Kidney (tissue), 13 donors: ENCODE measurements at regions not wholly inside any gene's neighbourhood (a gene's known extent, or its start where the extent isn't known, plus 50 kb on each side); places are given as distances from the start of the nearest gene placed in this dataset.

Source experiments
- DNase-seq, 5 donors: peaks; one replicate each; pipeline ENCODE4 v3.0.0-alpha.2; 2013 to 2020
- FAIRE-seq: peaks from 2 replicates; lab custom pipeline; 2012; peaks lifted over from hg19 to GRCh38; lab: Jason Lieb, UNC
- H3K27ac ChIP-seq, 2 donors: one replicate each; pipeline ENCODE4 v1.7.0; 2013; ENCODE audit warnings: low read depth in 2 of 2, low read length in 2 of 2, inconsistent platforms in 1 of 2
- H3K27me3 ChIP-seq: one replicate; pipeline ENCODE4 v1.7.1; 2013; ENCODE audit warnings: low read length, inconsistent platforms; ENCODE audit not compliant: control insufficient read depth, insufficient read depth
- H3K36me3 ChIP-seq, 3 donors: one replicate each; pipeline versions ENCODE4 v1.7.0 to v1.7.1; 2013; ENCODE audit warnings: low read length in 3 of 3, control low read depth in 1 of 3, inconsistent platforms in 1 of 3; ENCODE audit not compliant: insufficient read depth in 3 of 3, control insufficient read depth in 2 of 3
- H3K4me1 ChIP-seq, 3 donors: one replicate each; pipeline versions ENCODE4 v1.7.0 to v1.7.1; 2013; ENCODE audit warnings: low read length in 3 of 3, inconsistent platforms in 1 of 3, low read depth in 1 of 3; ENCODE audit not compliant: control insufficient read depth in 2 of 3, insufficient read depth in 2 of 3
- H3K4me3 ChIP-seq, 3 donors: one replicate each; pipeline versions ENCODE4 v1.7.0 to v1.8.1; 2013; ENCODE audit warnings: low read length in 3 of 3, control low read depth in 1 of 3, inconsistent platforms in 1 of 3
- H3K9ac ChIP-seq, 3 donors: one replicate each; pipeline versions ENCODE4 v1.7.0 to v1.7.1; 2013; ENCODE audit warnings: low read length in 3 of 3, control low read depth in 1 of 3, inconsistent platforms in 1 of 3
- H3K9me3 ChIP-seq, 3 donors: one replicate each; pipeline versions ENCODE4 v1.7.0 to v1.7.1; 2013; ENCODE audit warnings: low read length in 3 of 3, control low read depth in 1 of 3, inconsistent platforms in 1 of 3; ENCODE audit not compliant: control insufficient read depth in 2 of 3, insufficient read depth in 1 of 3
- intact Hi-C: fragments of 100-400 bp; cut with DNase I; formaldehyde crosslinking; loops from one replicate; pipeline ENCODE4 v1.11.1; 2022
- TF ChIP-seq, protein P1 (sequence below): IDR thresholded peaks from 3 replicates; pipeline ENCODE4 v1.5.1; 2012; ENCODE audit warnings: mild to moderate bottlenecking, moderate library complexity, borderline replicate concordance; ENCODE audit not compliant: insufficient read depth; ENCODE audit errors: extremely low read depth
- donor health status: control.
- donor health status: control.
- donor health status: control.
- donor health status: control.
- donor health status: control.
- donor health status: DM: yes; HTN: yes; CAD: no.
- donor health status: Normal renal cell carcinoma (clear cell type).

DNA sequence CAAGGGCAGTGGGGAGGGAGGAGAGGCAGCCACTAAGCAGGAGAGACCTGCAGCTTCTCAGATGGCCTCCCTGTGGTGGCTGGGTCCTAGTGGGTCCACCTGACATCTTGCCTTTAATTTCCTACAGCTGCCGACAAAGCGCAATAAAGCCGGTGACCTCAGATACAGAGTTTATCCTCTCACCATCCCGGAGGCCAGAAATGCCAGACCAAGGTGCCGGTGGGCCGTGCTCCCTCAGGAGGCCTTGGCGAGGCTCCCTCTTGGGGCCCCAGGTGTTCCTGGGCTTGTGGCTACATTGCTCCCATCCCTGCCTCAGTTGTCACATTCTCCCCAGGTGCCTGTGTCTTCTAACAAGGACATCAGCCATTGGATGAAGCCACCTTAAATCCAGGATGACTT is 103.0 kb downstream of the ADRA2C start:
- intact Hi-C loops, result no loop called here
- Histone ChIP-seq H3K4me1 (no peaks in the 10 kb centered on the region), H3K27me3 (peaks cover 8% of the 10 kb centered on the region), H3K27ac (no peak overlapping the region), H3K9me3 (no peaks in the 10 kb centered on the region), H3K36me3 (no peaks in the 10 kb centered on the region), H3K4me3 (no peak overlapping the region), H3K9ac (no peak overlapping the region)
- peak in 1 of 5 donors; percentile 12 for DNase-seq
- FAIRE-seq, result no peak
- TF ChIP-seq, protein P1, sequence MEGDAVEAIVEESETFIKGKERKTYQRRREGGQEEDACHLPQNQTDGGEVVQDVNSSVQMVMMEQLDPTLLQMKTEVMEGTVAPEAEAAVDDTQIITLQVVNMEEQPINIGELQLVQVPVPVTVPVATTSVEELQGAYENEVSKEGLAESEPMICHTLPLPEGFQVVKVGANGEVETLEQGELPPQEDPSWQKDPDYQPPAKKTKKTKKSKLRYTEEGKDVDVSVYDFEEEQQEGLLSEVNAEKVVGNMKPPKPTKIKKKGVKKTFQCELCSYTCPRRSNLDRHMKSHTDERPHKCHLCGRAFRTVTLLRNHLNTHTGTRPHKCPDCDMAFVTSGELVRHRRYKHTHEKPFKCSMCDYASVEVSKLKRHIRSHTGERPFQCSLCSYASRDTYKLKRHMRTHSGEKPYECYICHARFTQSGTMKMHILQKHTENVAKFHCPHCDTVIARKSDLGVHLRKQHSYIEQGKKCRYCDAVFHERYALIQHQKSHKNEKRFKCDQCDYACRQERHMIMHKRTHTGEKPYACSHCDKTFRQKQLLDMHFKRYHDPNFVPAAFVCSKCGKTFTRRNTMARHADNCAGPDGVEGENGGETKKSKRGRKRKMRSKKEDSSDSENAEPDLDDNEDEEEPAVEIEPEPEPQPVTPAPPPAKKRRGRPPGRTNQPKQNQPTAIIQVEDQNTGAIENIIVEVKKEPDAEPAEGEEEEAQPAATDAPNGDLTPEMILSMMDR, result no peak

DNA sequence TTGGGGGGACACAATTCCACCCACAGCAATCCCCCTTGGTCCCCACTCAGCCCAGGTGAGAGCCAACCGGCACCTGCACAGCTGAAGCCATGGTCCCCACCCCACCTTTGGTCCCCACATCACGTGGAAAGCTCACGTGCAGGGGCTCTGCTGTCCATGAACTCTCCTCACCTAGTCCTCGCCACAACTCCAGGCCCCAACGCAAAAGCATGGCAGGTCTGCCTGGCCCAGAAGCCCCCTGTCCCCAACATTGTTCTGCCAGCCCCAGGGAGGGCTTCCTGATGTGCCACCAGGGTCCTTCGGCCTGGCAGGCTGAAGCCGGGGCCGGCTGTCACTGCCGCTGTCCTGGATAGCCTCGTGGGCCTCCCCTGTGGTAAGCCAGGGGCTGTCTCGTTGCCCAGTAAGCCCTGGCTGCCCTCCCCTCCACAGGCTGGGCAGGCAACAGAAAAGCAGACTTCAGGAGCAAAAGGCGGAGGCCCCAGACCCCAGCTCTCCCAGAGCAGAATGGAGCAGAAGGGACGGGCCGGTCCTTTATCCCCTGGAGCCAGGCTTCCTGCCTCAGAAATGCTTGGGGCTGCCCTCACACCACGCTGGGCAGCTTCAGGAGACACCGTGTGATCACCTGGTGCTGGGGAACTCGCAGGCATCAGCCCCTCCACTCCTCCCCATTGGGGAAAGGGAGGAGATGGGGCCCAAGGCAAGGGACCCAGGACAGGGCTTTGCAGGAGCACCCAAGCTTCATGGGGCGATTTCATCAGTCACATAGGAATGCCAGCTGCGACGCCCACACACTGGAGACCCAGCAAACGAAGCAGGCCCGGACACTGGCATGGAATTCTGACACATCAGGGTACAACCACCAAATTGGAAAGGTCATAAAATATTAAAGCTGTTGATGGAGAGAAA is 103.7 kb downstream of the ADRA2C start:
- no peaks in the 10 kb centered on the region for H3K9me3 ChIP-seq
- intact Hi-C loops, result no loop called here
- TF ChIP-seq, protein P1, result no peak
- peaks cover 8% of the 10 kb centered on the region for H3K27me3 ChIP-seq
- H3K9ac ChIP-seq, result no peak overlapping the region
- H3K36me3 ChIP-seq, result no peaks in the 10 kb centered on the region
- DNase-seq (peak in 1 of 5 donors; percentile 33), FAIRE-seq (no peak)
- no peaks in the 10 kb centered on the region for H3K4me1 ChIP-seq
- no peak overlapping the region for H3K4me3 ChIP-seq
- no peak overlapping the region for H3K27ac ChIP-seq

DNA sequence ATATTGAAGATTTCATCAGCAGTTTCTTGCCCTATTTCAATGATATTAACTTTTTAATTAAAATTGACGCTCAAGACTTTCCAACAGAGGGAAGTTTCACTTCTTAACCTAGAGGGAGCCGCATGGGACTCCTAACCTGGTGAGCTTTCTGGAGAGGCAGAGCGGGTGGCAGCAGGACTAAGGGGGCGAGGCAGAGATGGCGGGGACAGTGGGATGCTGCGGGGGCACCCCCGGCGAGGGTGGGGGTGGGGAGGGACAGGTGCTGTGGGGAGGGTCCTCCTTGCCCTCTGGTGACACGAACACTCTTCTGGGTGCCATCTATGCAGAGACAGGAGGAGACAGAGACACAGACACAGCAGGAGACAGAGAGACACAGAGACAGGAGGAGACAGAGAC is 104.4 kb downstream of the ADRA2C start:
- Histone ChIP-seq H3K36me3 (no peaks in the 10 kb centered on the region), H3K4me3 (no peak overlapping the region), H3K27ac (no peak overlapping the region), H3K4me1 (no peaks in the 10 kb centered on the region), H3K9me3 (no peaks in the 10 kb centered on the region), H3K9ac (no peak overlapping the region), H3K27me3 (peaks cover 8% of the 10 kb centered on the region)
- DNase-seq (peak in 1 of 5 donors; percentile 39), FAIRE-seq (no peak)
- intact Hi-C loops, result no loop called here
- TF ChIP-seq, protein P1, result no peak
